ENCODE measurements at regions not wholly inside any gene's neighbourhood (a gene's known extent, or its start where the extent isn't known, plus 50 kb on each side); places are given as distances from the start of the nearest gene placed in this dataset.

GRCh38 chr4:189445613-189446012 is 495.1 kb upstream of the FRG1 start:
- TF ChIP-seq POLR2AphosphoS5 (IDR thresholded peaks at IDR 0.05; ENCODE audit: low read depth, low read length): no peak
- TF ChIP-seq TAF1 (IDR thresholded peaks at IDR 0.05; ENCODE audit: borderline replicate concordance, low read depth, low read length): no peak

All from GM12892 (cell line).